Stimulated activated CD4-positive, alpha-beta T cell treated with anti-CD3 and anti-CD28 coated beads, Interleukin-2, amount 100 ng/mL, for 4 hours (primary cell): ENCODE measurements at regions not wholly inside any gene's neighbourhood (a gene's known extent, or its start where the extent isn't known, plus 50 kb on each side); places are given as distances from the start of the nearest gene placed in this dataset.
"Not testable (repeated sequence)": the region's sequence is repeated elsewhere in the genome, so short reads cannot be mapped to it uniquely, and the experiment has no call there.

Source experiments
- DNase-seq: peaks from one replicate; pipeline ENCODE4 v3.0.0-alpha.2; 2020; ENCODE audit warnings: low read depth

GRCh38 chr15:84547150-84547549 is 53.7 kb upstream of the ZSCAN2 start:
- not testable (repeated sequence) for DNase-seq

- not testable (repeated sequence) for DNase-seq
These were observed 50.3 kb upstream of the ZSCAN2 start for GRCh38 chr15:84550503-84550902.
